ENCODE measurements at regions not wholly inside any gene's neighbourhood (a gene's known extent, or its start where the extent isn't known, plus 50 kb on each side); places are given as distances from the start of the nearest gene placed in this dataset.

DNA sequence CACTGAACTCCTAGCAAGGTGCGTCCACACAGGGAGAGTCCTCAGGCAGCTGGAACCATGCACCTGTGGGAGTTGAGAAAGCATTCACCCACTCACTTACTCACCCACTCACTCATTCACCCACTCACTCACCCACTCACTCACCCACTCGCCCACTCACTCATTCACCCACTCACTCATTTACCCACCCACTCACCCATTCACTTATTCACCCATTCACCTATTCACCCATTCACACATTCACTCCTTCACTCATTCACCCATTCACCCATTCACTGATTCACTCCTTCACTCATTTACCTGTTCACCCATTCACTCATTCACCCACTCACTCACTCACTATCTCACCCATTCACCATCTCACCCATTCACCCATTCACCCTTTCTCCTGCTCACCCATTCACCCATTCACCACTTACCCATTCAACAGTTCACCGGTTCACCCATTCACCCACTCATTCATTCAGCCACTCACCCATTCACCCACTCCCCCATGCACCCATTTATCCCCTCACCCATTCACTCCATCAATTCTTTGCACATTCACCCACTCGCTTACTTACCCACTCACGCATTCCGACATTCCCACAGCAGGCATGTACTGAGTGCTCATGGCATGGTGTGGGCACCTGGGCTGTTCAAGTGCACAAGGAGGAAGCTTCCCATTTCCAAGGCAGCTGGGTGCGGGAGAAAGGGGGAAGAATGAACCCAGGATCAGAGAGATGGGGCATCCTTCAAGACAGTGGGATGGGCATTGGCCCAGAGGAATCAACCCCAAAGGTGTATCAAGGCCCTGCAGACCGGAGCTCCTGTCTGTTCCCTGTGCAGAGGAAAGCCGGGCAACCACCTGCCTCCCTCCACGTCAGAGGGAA is 135.2 kb upstream of the C14orf180 start:
- no peak overlapping the region for H3K9ac ChIP-seq (ENCODE audit: low read length in 3 of 3)
- H3K27ac ChIP-seq (ENCODE audit: low read depth in 2 of 2, low read length in 2 of 2): no peak overlapping the region
- peaks cover 0 to 10% (median 2%) of the 10 kb centered on the region in 3 donors for H3K9me3 ChIP-seq (ENCODE audit: control insufficient read depth in 2 of 3, insufficient read depth in 1 of 3, low read length in 3 of 3)
- TF ChIP-seq, protein P1, sequence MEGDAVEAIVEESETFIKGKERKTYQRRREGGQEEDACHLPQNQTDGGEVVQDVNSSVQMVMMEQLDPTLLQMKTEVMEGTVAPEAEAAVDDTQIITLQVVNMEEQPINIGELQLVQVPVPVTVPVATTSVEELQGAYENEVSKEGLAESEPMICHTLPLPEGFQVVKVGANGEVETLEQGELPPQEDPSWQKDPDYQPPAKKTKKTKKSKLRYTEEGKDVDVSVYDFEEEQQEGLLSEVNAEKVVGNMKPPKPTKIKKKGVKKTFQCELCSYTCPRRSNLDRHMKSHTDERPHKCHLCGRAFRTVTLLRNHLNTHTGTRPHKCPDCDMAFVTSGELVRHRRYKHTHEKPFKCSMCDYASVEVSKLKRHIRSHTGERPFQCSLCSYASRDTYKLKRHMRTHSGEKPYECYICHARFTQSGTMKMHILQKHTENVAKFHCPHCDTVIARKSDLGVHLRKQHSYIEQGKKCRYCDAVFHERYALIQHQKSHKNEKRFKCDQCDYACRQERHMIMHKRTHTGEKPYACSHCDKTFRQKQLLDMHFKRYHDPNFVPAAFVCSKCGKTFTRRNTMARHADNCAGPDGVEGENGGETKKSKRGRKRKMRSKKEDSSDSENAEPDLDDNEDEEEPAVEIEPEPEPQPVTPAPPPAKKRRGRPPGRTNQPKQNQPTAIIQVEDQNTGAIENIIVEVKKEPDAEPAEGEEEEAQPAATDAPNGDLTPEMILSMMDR (IDR thresholded peaks at IDR 0.05; ENCODE audit: borderline replicate concordance, extremely low read depth, insufficient read depth): no peak
- no peaks in the 10 kb centered on the region for H3K36me3 ChIP-seq (ENCODE audit: control insufficient read depth in 2 of 3, insufficient read depth in 3 of 3, low read length in 3 of 3)
- intact Hi-C loops (cut with DNase I): no loop called here
- DNase-seq: no peak
- no peaks in the 10 kb centered on the region for H3K27me3 ChIP-seq (ENCODE audit: control insufficient read depth, insufficient read depth, low read length)
- H3K4me1 ChIP-seq (ENCODE audit: control insufficient read depth in 2 of 3, insufficient read depth in 2 of 3, low read depth in 1 of 3, low read length in 3 of 3): no peaks in the 10 kb centered on the region
- no peak overlapping the region for H3K4me3 ChIP-seq (ENCODE audit: low read length in 3 of 3)
- no peak for FAIRE-seq

DNA sequence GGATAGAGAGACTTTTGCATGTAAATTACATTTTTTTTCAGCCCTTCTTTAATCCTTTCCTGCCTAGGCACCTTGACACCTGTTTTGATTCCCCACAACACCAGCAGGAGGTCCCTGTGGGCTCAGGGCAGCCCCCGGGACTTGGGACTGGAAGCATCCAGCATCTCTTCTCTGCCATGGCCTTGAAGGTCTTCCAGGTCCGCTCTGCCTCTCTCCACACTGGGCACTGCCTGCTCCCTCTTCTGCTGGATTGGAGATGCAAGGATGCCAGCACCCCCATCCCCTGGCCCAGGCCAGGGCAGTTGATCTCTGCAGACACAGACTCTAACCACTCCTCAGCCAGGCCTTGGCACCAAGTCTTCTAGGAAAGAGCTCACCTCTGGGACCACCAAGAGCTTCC is 134.5 kb upstream of the C14orf180 start:
- no peaks in the 10 kb centered on the region for H3K4me1 ChIP-seq (ENCODE audit: control insufficient read depth in 2 of 3, insufficient read depth in 2 of 3, low read depth in 1 of 3, low read length in 3 of 3)
- no peaks in the 10 kb centered on the region for H3K36me3 ChIP-seq (ENCODE audit: control insufficient read depth in 2 of 3, insufficient read depth in 3 of 3, low read length in 3 of 3)
- no peak for FAIRE-seq
- no peak overlapping the region for H3K27ac ChIP-seq (ENCODE audit: low read depth in 2 of 2, low read length in 2 of 2)
- TF ChIP-seq, protein P1 (IDR thresholded peaks at IDR 0.05; ENCODE audit: borderline replicate concordance, extremely low read depth, insufficient read depth): no peak
- DNase-seq: no peak
- no peak overlapping the region for H3K9ac ChIP-seq (ENCODE audit: low read length in 3 of 3)
- no peaks in the 10 kb centered on the region for H3K27me3 ChIP-seq (ENCODE audit: control insufficient read depth, insufficient read depth, low read length)
- intact Hi-C loops (cut with DNase I): no loop called here
- H3K9me3 ChIP-seq (ENCODE audit: control insufficient read depth in 2 of 3, insufficient read depth in 1 of 3, low read length in 3 of 3): peaks cover 0 to 10% (median 2%) of the 10 kb centered on the region in 3 donors
- H3K4me3 ChIP-seq (ENCODE audit: low read length in 3 of 3): no peak overlapping the region

DNA sequence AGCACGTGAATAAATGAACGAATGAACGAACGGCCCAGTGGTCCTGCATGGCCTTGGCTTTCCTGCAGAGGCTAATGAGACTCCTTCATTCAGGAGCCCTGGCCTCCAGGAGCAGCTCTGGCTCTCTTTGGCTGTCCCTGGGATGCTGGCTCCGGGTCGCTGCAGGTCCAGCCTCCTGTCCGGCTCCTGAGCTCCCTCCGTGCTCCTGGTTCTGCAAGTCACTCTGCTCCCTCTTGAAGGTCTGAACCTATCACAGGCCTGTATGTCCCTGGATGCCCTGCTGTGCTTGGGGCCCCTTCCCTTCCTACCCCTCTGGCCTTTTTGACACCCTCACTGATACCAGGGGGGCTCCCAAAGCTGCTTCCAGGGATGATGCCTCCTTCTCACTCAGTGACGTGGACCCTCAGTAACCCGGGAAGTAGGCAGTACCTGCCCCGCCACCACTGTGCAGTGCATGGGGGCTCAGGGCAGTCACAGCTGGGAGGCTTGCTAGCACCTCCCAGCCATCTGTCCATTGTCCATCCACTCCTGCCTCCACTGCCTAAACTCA is 133.7 kb upstream of the C14orf180 start:
- FAIRE-seq: no peak
- DNase-seq: peak in 1 of 5 donors; percentile 21

More for the DNA sequence above, 133.7 kb upstream of the C14orf180 start:
- TF ChIP-seq, protein P1 (IDR thresholded peaks at IDR 0.05; ENCODE audit: borderline replicate concordance, extremely low read depth, insufficient read depth): no peak
- peaks cover 0 to 10% (median 2%) of the 10 kb centered on the region in 3 donors for H3K9me3 ChIP-seq (ENCODE audit: control insufficient read depth in 2 of 3, insufficient read depth in 1 of 3, low read length in 3 of 3)
- H3K27me3 ChIP-seq (ENCODE audit: control insufficient read depth, insufficient read depth, low read length): no peaks in the 10 kb centered on the region
- H3K27ac ChIP-seq (ENCODE audit: low read depth in 2 of 2, low read length in 2 of 2): no peak overlapping the region
- H3K4me3 ChIP-seq (ENCODE audit: low read length in 3 of 3): no peak overlapping the region
- intact Hi-C loops (cut with DNase I): no loop called here
- no peaks in the 10 kb centered on the region for H3K36me3 ChIP-seq (ENCODE audit: control insufficient read depth in 2 of 3, insufficient read depth in 3 of 3, low read length in 3 of 3)
- no peak overlapping the region for H3K9ac ChIP-seq (ENCODE audit: low read length in 3 of 3)
- no peaks in the 10 kb centered on the region for H3K4me1 ChIP-seq (ENCODE audit: control insufficient read depth in 2 of 3, insufficient read depth in 2 of 3, low read depth in 1 of 3, low read length in 3 of 3)
